ENCODE measurements at regions not wholly inside any gene's neighbourhood (a gene's known extent, or its start where the extent isn't known, plus 50 kb on each side); places are given as distances from the start of the nearest gene placed in this dataset.

- Histone ChIP-seq H3K27me3 (ENCODE audit: insufficient read depth, low read length, poor library complexity, severe bottlenecking) (no peaks in the 10 kb centered on the region), H3F3A (ENCODE audit: low read depth) (no peaks in the 10 kb centered on the region), H3K9me2 (replicated peaks; ENCODE audit: low read depth, low read length) (no peaks in the 10 kb centered on the region), H3K9me3 (ENCODE audit: insufficient read depth, low read depth, low read length) (no peaks in the 10 kb centered on the region), H3K36me3 (ENCODE audit: insufficient read depth, low read length) (no peaks in the 10 kb centered on the region), H2AFZ (ENCODE audit: low read length) (no peak overlapping the region), H3K9ac (ENCODE audit: low read depth, low read length, poor library complexity, severe bottlenecking) (no peak overlapping the region), H3K4me1 (ENCODE audit: insufficient read depth, low read length, poor library complexity, severe bottlenecking) (no peaks in the 10 kb centered on the region), H3K4me3 (ENCODE audit: low read length, poor library complexity, severe bottlenecking) (no peak overlapping the region), H3K4me2 (ENCODE audit: low read depth, low read length, poor library complexity, severe bottlenecking) (no peak overlapping the region), H3K79me2 (ENCODE audit: insufficient read depth, low read length) (no peaks in the 10 kb centered on the region), H4K20me1 (ENCODE audit: insufficient read depth, low read length, poor library complexity, severe bottlenecking) (no peaks in the 10 kb centered on the region)
- no peak for TF ChIP-seq EZH2phosphoT487 (IDR thresholded peaks at IDR 0.05; ENCODE audit: borderline replicate concordance)
- TF ChIP-seq CTCF (conservative IDR thresholded peaks at IDR 0.05; ENCODE audit: low read length) = no peak
Measured at GRCh38 chr1:217965156-217965786, 319.8 kb upstream of the RRP15 start.

- Histone ChIP-seq H3K4me3 (ENCODE audit: low read length, poor library complexity, severe bottlenecking) (no peak overlapping the region), H3K9ac (ENCODE audit: low read depth, low read length, poor library complexity, severe bottlenecking) (no peak overlapping the region), H3K36me3 (ENCODE audit: insufficient read depth, low read length) (no peaks in the 10 kb centered on the region), H3K27me3 (ENCODE audit: insufficient read depth, low read length, poor library complexity, severe bottlenecking) (no peaks in the 10 kb centered on the region), H3K4me1 (ENCODE audit: insufficient read depth, low read length, poor library complexity, severe bottlenecking) (no peaks in the 10 kb centered on the region), H3K4me2 (ENCODE audit: low read depth, low read length, poor library complexity, severe bottlenecking) (no peak overlapping the region), H3F3A (ENCODE audit: low read depth) (no peaks in the 10 kb centered on the region), H4K20me1 (ENCODE audit: insufficient read depth, low read length, poor library complexity, severe bottlenecking) (no peaks in the 10 kb centered on the region), H2AFZ (ENCODE audit: low read length) (no peak overlapping the region), H3K9me3 (ENCODE audit: insufficient read depth, low read depth, low read length) (no peaks in the 10 kb centered on the region), H3K79me2 (ENCODE audit: insufficient read depth, low read length) (no peaks in the 10 kb centered on the region), H3K9me2 (replicated peaks; ENCODE audit: low read depth, low read length) (no peaks in the 10 kb centered on the region)
- TF ChIP-seq CTCF (conservative IDR thresholded peaks at IDR 0.05; ENCODE audit: low read length) (no peak), EZH2phosphoT487 (IDR thresholded peaks at IDR 0.05; ENCODE audit: borderline replicate concordance) (no peak)
Measured at GRCh38 chr1:217968085-217968484, 317.0 kb upstream of the RRP15 start.

DNA sequence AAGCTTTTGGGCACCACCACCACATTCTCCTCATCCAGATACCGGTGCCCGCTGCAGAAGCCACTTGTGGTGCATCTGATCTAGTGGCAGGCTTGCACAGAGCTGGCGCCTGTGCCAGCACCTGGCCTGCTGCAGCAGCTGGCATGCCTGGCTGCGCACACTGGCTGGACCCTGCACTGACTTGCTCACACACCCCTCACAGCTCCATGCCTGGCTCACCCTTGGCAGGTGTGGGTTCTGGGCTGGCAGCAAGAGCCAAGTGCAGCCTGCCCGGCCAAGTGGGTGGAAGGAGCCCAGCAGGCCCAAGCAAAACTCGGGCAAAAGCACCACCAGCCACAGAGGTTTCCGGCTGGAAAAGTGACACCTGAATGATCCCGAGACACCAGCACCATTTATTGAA is 315.7 kb upstream of the RRP15 start:
- H3K36me3 ChIP-seq (ENCODE audit: insufficient read depth, low read length) = no peaks in the 10 kb centered on the region
- H3K9me3 ChIP-seq (ENCODE audit: insufficient read depth, low read depth, low read length) = no peaks in the 10 kb centered on the region
- no peaks in the 10 kb centered on the region for H3K79me2 ChIP-seq (ENCODE audit: insufficient read depth, low read length)
- H3K27me3 ChIP-seq (ENCODE audit: insufficient read depth, low read length, poor library complexity, severe bottlenecking) = no peaks in the 10 kb centered on the region
- no peaks in the 10 kb centered on the region for H3F3A ChIP-seq (ENCODE audit: low read depth)
- H3K4me1 ChIP-seq (ENCODE audit: insufficient read depth, low read length, poor library complexity, severe bottlenecking) = no peaks in the 10 kb centered on the region
- H3K9me2 ChIP-seq (replicated peaks; ENCODE audit: low read depth, low read length) = no peaks in the 10 kb centered on the region
- H3K9ac ChIP-seq (ENCODE audit: low read depth, low read length, poor library complexity, severe bottlenecking) = no peak overlapping the region
- H2AFZ ChIP-seq (ENCODE audit: low read length) = no peak overlapping the region
- TF ChIP-seq EZH2phosphoT487 (IDR thresholded peaks at IDR 0.05; ENCODE audit: borderline replicate concordance) = no peak
- TF ChIP-seq CTCF (conservative IDR thresholded peaks at IDR 0.05; ENCODE audit: low read length) = no peak
- H3K4me3 ChIP-seq (ENCODE audit: low read length, poor library complexity, severe bottlenecking) = no peak overlapping the region
- H4K20me1 ChIP-seq (ENCODE audit: insufficient read depth, low read length, poor library complexity, severe bottlenecking) = no peaks in the 10 kb centered on the region
- H3K4me2 ChIP-seq (ENCODE audit: low read depth, low read length, poor library complexity, severe bottlenecking) = no peak overlapping the region

Measured in Loucy (cell line).